Kidney (tissue), 13 donors: ENCODE measurements at regions not wholly inside any gene's neighbourhood (a gene's known extent, or its start where the extent isn't known, plus 50 kb on each side); places are given as distances from the start of the nearest gene placed in this dataset.

Experiments used
- DNase-seq, 5 donors: peaks; one replicate each; pipeline ENCODE4 v3.0.0-alpha.2; 2013 to 2020
- FAIRE-seq: peaks from 2 replicates; lab custom pipeline; 2012; peaks lifted over from hg19 to GRCh38; lab: Jason Lieb, UNC
- H3K27ac ChIP-seq, 2 donors: one replicate each; pipeline ENCODE4 v1.7.0; 2013; ENCODE audit warnings: low read depth in 2 of 2, low read length in 2 of 2, inconsistent platforms in 1 of 2
- H3K27me3 ChIP-seq: one replicate; pipeline ENCODE4 v1.7.1; 2013; ENCODE audit warnings: low read length, inconsistent platforms; ENCODE audit not compliant: control insufficient read depth, insufficient read depth
- H3K36me3 ChIP-seq, 3 donors: one replicate each; pipeline versions ENCODE4 v1.7.0 to v1.7.1; 2013; ENCODE audit warnings: low read length in 3 of 3, control low read depth in 1 of 3, inconsistent platforms in 1 of 3; ENCODE audit not compliant: insufficient read depth in 3 of 3, control insufficient read depth in 2 of 3
- H3K4me1 ChIP-seq, 3 donors: one replicate each; pipeline versions ENCODE4 v1.7.0 to v1.7.1; 2013; ENCODE audit warnings: low read length in 3 of 3, inconsistent platforms in 1 of 3, low read depth in 1 of 3; ENCODE audit not compliant: control insufficient read depth in 2 of 3, insufficient read depth in 2 of 3
- H3K4me3 ChIP-seq, 3 donors: one replicate each; pipeline versions ENCODE4 v1.7.0 to v1.8.1; 2013; ENCODE audit warnings: low read length in 3 of 3, control low read depth in 1 of 3, inconsistent platforms in 1 of 3
- H3K9ac ChIP-seq, 3 donors: one replicate each; pipeline versions ENCODE4 v1.7.0 to v1.7.1; 2013; ENCODE audit warnings: low read length in 3 of 3, control low read depth in 1 of 3, inconsistent platforms in 1 of 3
- H3K9me3 ChIP-seq, 3 donors: one replicate each; pipeline versions ENCODE4 v1.7.0 to v1.7.1; 2013; ENCODE audit warnings: low read length in 3 of 3, control low read depth in 1 of 3, inconsistent platforms in 1 of 3; ENCODE audit not compliant: control insufficient read depth in 2 of 3, insufficient read depth in 1 of 3
- CTCF ChIP-seq: IDR thresholded peaks from 3 replicates; pipeline ENCODE4 v1.5.1; 2012; ENCODE audit warnings: mild to moderate bottlenecking, moderate library complexity, borderline replicate concordance; ENCODE audit not compliant: insufficient read depth; ENCODE audit errors: extremely low read depth
- intact Hi-C: fragments of 100-400 bp; cut with DNase I; formaldehyde crosslinking; loops from one replicate; pipeline ENCODE4 v1.11.1; 2022
- donor health status: control.
- donor health status: control.
- donor health status: control.
- donor health status: control.
- donor health status: control.
- donor health status: DM: yes; HTN: yes; CAD: no.
- donor health status: Normal renal cell carcinoma (clear cell type).

- Histone ChIP-seq H3K9me3 (peaks cover 0 to 3% (median 0%) of the 10 kb centered on the region in 3 donors), H3K4me1 (no peaks in the 10 kb centered on the region), H3K9ac (no peak overlapping the region), H3K36me3 (no peaks in the 10 kb centered on the region), H3K27ac (no peak overlapping the region), H3K27me3 (no peaks in the 10 kb centered on the region), H3K4me3 (no peak overlapping the region)
- no peak for FAIRE-seq
- DNase-seq, result no peak
- intact Hi-C loops, result no loop called here
- TF ChIP-seq CTCF, result no peak
Measured at GRCh38 chr16:17757808-17758207, 287.0 kb upstream of the XYLT1 start.

GRCh38 chr16:17755158-17755557 lies 284.4 kb upstream of the XYLT1 start:
- intact Hi-C loops, result no loop called here
- no peak overlapping the region for H3K9ac ChIP-seq
- DNase-seq (no peak), FAIRE-seq (peak; percentile 45)
- H3K27me3 ChIP-seq, result no peaks in the 10 kb centered on the region
- H3K4me1 ChIP-seq, result no peaks in the 10 kb centered on the region
- TF ChIP-seq CTCF, result no peak
- peaks cover 0 to 3% (median 0%) of the 10 kb centered on the region in 3 donors for H3K9me3 ChIP-seq
- H3K27ac ChIP-seq, result no peak overlapping the region
- no peak overlapping the region for H3K4me3 ChIP-seq
- no peaks in the 10 kb centered on the region for H3K36me3 ChIP-seq

GRCh38 chr16:17753434-17753833 lies 282.7 kb upstream of the XYLT1 start:
- TF ChIP-seq CTCF, result no peak
- FAIRE-seq (no peak), DNase-seq (no peak)
- Histone ChIP-seq H3K36me3 (no peaks in the 10 kb centered on the region), H3K27ac (no peak overlapping the region), H3K4me1 (no peaks in the 10 kb centered on the region), H3K9ac (no peak overlapping the region), H3K9me3 (peaks cover 0 to 3% (median 0%) of the 10 kb centered on the region in 3 donors), H3K4me3 (no peak overlapping the region), H3K27me3 (no peaks in the 10 kb centered on the region)
- intact Hi-C loops, result no loop called here

GRCh38 chr16:17749706-17750105 lies 278.9 kb upstream of the XYLT1 start:
- Histone ChIP-seq H3K27me3 (no peaks in the 10 kb centered on the region), H3K36me3 (no peaks in the 10 kb centered on the region), H3K9me3 (no peaks in the 10 kb centered on the region), H3K4me3 (no peak overlapping the region), H3K9ac (no peak overlapping the region), H3K27ac (no peak overlapping the region), H3K4me1 (no peaks in the 10 kb centered on the region)
- intact Hi-C loops, result no loop called here
- no peak for TF ChIP-seq CTCF
- no peak for FAIRE-seq
- DNase-seq, result no peak
